ENCODE measurements at regions not wholly inside any gene's neighbourhood (a gene's known extent, or its start where the extent isn't known, plus 50 kb on each side); places are given as distances from the start of the nearest gene placed in this dataset.

DNA sequence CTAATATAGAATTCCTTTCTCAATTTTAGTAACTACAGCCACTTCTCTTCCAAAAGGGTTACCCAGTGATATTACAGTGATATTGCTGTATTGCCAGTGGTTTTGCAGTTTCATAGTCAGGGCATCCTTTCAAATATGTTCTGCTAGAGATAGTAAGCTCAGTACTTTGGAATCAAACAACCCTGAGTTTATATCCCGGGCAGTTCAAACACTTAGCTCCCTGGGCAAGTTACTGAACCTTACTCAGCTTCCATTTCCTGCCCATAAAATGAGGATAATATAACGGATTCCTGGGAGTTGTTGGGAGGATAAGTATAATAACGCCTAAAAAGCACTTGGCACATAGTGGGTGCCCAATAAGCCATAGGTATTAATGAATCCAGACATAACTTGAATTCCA, 212.6 kb upstream of the PARD3B start:
- DNase-seq: no peak

DNA sequence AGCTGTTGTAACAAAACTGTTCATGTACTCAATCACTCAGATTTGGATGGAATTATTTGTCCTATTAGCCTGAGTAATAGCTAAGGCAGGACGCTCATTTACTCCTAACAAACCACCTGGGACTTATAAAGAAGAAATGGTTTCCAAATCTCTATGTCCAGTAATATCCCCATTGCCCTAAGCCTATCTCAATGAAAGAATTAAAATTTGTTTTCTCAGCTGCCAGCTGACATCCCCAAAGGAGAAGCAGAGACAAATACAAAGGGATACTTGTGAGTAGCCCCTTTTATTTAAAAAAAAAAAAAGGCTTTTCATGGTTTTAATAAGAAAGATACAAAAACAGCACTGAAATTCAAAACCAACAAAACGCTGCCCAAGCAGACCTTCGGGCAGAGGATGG, 211.4 kb upstream of the PARD3B start:
- DNase-seq: no peak

DNA sequence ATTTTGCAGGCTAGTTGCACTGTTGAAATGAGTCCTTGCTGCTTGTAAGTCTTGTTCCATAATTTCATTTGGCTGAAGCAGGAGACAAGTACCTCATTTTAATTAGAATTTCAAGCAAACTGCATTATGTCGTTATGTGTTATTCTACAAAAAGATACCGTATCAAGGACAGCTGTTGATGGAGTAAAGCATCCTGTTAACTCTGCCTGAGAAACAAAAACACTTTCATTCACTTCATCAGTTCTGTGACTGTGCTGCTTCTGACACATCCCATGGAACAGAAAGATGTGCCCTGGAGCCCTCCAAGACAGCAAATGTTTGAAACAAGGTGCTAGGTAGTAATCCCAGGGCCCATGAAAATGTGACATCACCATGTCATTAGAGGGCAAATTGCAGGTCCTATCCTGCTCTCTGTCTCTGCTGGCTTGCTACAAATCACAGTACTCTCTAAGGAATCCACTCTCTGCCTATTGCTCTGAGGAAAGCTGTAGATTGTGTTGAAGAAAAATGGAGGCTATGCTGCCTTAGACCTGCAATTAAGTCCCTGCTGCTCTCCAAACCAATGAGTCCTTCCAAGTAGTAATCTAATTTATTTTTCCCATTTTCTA, 209.7 kb upstream of the PARD3B start:
- no peak for DNase-seq

DNA sequence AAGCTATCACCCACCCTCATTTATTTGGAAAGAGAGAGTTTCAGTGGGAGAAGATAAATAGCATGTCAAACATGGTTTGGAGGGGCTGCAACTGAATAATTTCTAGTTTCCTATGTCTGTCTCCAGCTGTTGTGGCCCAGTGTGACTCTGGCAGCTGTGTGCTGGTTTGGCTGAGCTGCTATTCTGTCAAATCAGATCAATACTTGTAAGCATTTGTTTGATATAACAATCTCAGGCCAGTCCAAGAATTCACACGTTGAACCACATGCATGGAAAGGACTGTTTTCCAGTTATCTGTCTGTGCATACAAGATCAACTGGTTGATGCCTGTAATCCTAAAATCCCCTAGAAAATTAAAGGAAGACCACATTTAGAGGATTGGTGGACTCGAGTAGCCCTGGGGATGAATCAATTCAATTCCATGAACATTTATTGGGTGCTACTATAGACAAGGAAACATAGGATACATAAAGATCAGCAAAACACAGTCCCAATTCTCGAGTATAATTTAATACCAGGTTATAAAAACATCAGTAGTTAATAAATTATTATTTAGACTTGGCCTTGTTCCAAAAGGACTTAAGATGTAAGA, 209.0 kb upstream of the PARD3B start:
- no peak for DNase-seq

DNA sequence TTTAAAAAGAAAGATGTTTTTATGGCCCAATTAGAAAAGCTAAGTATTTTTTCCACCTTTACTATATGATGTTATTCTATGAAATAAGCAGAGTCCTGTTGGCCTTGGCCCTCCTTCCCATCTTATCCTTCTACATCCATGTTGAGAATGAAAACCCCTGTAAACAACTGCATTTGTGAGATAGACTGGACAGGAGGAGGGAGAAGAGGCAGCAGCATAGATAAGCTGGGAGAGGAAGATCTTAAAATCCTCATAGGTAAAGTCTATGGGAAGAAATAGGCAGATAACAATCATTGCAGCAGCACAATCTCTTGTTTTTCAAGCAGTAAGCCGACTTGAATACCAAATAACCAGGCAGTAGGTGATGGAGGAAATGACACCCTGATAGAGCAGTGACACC, 207.6 kb upstream of the PARD3B start:
- no peak for DNase-seq

DNA sequence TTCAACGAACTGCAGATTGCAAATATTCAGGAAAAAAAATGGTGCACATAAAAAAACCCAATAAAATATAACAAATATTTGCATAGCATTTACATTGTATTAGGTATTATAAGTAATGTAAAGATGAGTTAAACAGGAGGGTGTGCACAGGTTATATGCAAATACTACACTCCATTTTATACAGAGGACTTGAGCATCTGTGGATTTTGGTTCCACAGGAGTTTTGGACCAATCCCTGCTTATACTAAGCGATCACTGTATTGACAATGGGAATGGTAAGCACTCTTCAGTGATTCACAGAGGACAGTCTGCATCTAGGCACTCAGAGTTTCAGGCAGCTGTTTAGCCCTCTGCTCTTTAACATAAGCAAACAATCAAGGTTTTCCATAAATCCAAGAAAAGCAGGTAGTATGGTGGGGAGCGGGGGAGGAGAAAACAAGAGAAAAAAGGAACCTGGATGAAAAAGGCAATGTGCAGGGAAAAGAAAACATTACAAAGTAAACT, 206.0 kb upstream of the PARD3B start:
- DNase-seq: no peak

DNA sequence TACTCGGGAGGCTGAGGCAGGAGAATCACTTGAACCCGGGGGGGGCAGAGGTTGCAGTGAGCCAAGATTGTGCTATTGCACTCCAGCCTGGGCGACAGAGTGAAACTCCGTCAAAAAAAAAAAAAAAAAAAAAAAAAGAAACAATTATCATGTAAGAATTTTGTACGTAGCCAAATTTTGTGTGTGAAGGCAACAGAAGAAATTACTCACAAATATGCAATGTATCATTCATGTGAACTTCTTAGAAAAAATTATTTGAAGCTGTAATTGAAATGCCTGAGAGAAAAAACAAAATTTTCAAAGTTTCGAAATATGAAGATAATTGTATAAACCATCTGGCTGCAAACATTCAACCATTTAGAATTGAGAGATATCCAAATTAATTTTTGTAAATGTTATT, 204.8 kb upstream of the PARD3B start:
- no peak for DNase-seq

DNA sequence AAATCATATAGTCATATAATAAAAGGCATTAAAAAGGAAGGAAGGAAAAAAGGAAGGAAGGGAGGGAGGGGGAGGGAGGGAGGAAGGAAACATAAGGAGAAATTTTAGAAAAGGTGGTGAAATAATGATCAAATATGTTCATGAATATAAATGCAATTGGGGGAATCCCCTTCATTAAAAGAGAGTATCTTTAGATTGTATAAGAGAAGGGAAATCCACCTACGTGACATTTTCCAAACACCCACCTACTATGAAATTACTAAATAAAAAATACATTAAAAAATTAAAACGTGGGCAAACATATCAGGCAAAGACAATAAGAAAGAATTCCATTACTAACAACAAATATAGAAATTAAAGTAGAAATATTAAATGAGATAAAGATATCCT, 203.4 kb upstream of the PARD3B start:
- DNase-seq: no peak

DNA sequence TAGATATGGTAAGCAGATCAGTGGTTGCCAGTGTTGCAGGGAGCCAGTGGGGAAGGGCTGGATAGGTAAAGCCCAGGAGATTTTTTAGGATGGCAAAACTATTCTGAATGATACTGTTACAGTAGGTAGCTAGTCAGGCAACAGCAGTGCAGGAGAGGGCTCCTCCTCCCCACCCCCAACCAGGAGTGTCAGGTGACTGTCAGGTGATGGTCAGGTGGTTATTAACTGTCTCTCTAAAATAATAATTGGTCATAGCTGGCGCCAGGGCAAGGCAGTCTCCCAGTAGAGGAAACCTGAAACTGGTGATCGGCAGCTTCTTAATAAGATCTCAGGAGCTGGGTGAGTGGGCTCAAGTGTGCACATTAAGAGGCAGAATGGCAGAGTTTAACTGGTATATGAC, 201.6 kb upstream of the PARD3B start:
- DNase-seq: no peak

DNA sequence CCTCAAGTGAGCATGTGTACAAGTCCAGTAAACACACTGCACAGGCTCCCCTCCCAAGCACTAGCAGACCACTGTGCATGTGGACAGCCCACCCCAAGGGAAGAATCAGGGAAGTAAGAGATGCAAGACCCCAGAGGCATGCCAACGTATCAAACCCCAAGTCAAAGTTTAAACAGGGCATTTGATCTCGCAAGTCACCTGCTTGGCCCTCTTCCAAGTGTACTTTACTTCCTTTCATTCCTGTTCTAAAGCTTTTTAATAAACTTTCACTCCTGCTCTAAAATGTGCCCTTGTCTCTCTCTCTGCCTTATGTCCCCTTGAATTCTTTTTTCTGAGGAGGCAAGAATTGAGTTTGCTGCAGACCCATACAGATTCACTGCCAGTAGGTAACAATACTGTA, 201.2 kb upstream of the PARD3B start:
- no peak for DNase-seq

DNA sequence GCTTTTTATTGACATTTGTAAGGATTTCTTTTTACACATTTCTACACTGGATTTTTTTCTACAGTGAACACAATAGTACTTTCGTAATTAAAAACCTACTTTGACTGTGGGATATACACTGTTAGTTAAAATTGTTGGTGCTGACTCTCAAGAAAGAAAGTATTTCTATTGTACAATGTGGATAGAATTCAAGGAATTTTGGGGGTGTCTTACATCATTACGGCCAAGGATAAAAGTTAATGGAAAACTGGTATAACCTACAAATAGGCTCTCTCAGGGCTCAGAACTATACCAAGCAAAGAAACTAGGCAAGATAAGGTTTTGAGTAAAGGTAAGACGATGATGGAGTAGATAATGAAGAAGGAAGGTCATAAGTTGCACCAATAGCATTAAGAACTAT, 198.4 kb upstream of the PARD3B start:
- DNase-seq: no peak

DNA sequence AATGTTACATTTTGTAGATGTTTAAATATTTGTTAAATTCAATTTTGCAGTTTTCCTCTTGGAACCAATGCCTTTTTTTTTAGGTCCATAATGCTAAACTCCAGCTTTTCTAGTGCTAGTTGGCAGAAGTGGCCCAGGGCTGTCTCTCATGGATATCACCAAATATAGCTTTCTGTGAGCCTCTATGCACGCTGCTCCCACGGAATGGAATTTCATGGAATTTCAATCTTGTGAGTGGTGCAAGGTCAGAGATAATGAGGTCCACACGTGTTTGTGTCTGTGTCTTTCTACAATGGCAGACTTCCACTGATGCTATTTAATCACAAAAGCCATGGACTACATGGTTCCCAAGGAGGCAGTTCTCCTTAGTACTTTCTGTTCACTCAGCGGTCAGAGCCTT, 191.5 kb upstream of the PARD3B start:
- DNase-seq: no peak

DNA sequence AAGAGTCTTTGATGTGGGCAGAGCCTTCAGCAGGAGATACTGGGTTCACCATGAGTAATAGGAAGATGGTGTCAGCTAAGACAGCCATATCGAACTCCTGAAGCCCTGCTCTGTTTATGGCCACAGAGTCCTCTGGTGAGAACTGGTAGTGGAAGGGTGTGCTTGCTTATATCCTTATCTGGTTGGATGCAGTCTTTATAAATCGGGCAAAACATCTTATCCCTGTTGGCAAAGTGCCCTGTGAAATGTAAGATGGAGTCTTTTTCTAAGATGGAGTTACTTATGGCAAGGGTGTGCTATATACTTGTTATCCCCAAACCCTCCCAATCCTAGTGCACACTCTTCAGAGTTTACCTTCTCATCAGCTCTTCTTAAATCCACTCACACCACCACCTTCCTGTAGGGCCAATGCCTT, 190.8 kb upstream of the PARD3B start:
- no peak for DNase-seq

DNA sequence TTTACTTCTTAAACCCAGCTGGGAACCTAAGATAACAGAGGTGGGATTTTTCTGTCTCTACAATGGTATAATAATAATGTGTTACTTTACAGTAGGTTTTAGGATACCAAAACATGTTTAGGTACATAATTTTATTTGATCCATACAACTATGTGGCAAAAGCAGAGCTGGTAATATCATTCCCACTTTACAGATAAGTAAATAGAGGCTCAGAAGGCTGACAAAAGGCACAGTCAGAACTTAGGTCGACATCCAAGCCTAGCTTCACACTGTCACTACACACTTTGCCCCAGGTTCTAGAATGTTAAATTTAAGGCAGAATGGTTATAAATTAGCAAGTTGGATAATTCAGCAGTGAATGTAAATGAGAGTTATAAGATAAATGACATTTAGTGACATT, 189.6 kb upstream of the PARD3B start:
- no peak for DNase-seq

DNA sequence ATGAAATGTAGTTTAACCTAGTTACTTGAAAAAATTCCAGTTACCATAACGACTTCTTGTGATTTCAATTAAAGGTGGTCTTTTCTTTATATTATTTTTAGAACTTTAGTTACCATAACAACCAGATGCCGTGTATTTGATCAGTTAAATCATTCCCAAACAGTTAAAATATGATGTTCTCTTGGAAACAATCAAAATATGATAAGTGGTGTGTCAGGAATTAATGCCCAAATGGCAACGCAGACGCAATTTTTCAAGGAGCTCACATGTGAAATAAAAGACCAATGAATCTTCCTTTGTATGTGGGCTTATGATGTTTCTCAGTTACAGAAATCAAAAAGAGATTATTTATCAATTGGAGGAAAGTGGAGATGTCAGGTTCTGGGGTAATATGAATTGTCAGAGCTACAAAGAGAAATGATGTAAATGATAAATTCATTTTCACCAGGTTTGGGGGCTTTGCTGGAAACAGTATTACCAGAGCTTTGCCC, 189.1 kb upstream of the PARD3B start:
- no peak for DNase-seq

DNA sequence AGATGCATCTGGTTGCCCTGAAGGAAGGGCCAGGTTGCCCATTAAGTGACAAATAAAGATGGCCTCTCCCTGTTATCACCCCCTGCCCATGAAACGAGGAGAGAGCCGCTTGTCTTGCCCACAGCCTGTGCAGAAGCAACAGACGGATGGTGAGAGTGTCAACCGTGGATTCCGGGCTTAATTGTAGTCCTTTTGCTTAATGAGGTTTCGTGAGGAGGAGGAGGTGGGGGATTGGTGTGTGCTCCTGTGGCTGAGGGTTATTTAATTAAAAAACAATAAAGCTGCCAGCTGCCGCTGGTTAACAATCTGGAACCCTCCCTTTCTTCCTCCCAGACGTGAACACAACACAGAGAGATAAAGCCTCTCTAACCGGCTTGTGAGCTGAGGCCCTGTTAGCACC, 188.0 kb upstream of the PARD3B start:
- DNase-seq: no peak

DNA sequence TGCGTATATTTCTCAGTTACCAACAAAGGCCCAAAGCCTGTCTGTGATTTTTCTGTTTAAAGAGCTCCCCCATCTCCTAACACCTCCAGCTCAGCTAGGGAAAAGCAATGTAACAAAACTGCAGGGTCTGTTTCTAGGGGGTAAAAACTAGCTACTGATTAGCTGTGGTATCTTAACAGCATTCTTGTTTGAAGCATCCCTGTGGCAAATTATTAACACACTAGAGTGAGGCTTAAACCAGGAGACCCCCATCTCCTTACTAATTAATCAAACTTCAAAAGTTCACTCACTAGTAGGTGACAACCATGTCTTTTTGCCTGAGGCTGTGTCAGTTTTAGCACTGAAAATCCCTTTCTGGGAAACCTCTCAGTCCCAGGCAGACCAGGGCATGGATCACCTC, 186.2 kb upstream of the PARD3B start:
- DNase-seq: no peak

DNA sequence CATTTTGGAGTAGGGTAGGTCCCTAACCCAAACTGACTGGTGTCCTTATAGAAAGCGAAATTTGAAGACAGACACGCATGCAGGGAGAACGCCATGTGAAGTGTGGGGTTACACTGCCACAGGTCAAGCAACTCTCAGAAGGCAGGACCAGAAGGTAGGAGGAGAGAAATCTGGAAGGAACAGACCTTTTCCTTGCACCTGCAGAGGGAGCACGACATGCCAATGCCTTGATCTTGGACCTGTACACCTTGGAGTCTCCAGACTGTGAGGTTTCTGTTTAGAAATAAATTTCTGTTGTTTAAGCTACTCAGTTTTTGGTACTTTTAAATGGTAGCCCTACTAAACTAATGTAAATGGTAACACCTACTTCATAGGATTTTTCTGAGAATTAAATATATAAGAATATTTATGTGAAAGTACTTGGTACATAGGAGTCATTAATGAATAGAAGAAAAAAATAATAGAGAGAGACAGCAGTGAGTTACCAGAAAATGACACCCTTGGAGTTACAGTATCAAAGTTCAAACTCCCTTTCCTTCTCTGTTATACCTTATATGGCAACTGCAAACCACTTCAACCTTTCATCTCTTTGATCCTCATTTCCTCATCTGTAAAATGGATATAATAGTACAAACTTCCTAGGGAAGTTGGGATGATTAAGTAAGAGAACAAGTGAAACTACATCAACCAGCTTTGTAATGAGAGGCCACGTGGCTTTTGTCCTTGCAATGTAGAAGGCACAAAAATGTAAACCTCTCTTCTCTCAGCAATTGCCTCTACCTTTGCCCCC, 184.9 kb upstream of the PARD3B start:
- no peak for DNase-seq

DNA sequence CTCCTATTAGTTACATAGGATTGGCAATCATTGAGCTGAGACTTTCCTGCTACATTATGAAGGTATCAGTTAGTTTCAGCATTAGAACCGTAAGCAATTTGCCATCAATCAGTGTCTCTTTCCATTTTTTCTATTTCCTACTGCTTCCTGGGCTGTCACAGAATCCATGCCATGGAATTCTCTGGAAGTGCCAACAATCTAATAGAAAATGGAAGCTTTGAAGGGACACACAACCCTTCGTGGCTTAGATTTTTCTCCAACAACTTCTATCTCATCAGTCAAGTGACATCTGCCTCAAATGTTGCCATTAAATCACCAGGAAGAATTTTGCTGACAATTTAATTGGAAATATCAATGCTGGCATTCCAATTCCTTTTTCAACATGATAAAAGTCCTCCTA, 183.5 kb upstream of the PARD3B start:
- no peak for DNase-seq

DNA sequence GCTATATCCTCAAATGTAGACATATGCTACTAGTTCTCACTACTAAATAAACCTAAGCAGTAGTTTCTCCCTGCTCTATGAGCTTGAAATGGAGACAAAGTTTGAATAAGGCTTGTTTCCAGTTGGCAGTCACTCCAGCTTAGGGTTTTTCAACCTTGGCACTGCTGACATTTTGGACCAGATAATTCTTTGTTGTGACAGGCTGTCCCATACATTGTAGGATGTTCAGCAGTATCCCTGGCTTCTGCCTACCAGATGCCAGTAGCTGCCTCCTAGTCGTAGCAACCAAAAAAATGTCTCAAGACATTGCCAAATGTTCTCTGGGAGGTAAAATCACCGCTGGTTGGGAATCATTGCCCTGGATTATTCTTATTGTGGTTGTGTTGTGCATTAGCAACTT, 182.7 kb upstream of the PARD3B start:
- DNase-seq: no peak

DNA sequence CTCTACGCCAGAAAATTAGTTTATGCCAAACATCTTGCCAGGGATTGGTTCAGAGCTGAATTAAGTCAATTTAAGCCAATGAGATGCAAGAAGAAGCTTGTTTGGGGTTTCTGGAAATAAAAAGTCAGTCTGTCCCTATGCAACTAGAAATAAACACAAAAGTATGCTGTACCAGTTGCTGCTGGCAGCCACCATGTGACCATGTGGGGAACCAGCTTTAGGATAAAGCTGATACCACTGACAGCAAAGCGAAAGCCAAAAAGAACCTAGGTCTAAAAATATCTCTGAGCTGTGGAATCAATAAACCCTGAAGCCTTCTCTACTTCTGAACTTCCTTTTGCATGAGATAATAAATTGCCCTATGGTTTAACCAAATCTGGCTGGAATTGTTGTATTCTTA, 181.8 kb upstream of the PARD3B start:
- DNase-seq: no peak

DNA sequence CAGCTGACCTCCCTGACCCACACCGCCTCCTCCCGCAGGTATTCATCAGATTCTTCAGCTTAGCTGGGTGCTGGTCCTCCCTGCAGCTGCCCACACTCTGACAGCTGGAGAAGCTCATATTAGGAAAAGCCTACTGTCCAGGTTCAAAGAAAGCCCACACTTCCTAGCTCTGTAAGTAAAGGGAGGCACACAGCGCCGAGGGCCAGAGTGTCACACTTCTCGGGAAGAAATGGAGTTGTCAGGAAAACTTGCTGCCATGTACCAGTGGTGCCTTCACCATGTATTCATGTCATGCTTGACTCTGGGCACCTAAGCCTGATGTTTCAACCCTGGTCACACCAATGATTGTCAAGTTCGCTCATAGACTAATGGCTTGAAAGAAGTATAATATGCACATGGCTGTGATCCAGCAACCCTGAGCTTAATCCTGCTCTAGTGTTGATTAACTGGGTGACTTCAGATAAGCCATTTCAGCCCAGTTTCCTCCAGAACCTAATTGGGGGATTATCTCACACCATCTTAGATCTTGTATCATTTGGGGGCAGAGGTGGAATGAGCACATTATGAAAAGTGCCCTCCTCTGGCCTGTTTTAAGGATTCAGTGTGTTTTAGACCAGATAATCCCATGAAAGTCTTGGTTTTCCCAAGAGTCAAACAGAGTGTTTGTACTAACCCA, 180.3 kb upstream of the PARD3B start:
- DNase-seq: no peak

DNA sequence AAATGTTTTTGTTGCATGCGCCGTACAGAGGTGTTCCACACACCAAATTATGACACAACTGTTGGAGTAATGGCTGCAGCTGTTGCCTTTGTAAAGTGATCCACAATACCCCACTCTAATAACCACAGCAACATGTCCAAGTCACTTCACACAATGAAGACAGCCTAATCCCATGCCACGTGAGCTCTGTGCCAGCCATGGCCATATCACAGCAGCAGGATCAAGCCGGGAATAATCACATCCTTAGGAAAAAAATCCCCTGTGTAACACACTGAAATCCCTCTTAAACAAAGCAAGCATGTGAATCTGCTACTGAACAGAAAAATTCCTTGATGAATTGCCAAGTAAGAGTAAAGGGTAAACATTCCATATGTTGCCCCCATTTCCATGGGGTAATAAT, 179.5 kb upstream of the PARD3B start:
- DNase-seq: no peak

DNA sequence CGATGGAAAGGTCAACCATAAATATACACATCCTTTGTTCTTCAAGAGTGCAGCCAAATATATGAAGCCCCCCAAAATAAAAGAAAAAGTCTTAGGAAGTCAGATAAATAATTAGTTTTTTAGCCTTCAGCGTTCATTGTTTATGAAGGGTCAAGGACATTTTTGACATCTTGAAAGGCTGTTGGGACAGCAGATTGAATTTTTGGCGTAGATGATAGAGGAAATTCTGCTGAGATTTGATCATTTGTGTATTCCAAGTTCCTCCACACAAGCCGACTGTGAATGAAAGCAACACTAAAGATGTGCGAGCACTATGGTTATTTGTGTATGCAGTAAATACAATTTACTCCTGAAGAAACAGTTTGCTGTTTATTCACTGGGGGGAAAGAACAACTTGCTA, 177.8 kb upstream of the PARD3B start:
- no peak for DNase-seq
